22Rv1 (cell line): ENCODE measurements at regions not wholly inside any gene's neighbourhood (a gene's known extent, or its start where the extent isn't known, plus 50 kb on each side); places are given as distances from the start of the nearest gene placed in this dataset.

Source experiments
- ZFX ChIP-seq: fragments of 450-650 bp; IDR thresholded peaks from 2 replicates; pipeline ENCODE4 v1.6.1; 2017; ENCODE audit warnings: antibody characterized with exemption, borderline replicate concordance
- TF ChIP-seq, protein P1 (sequence below): fragments of 450-650 bp; IDR thresholded peaks from 2 replicates; pipeline ENCODE4 v1.5.1; 2017; ENCODE audit warnings: mild to moderate bottlenecking

DNA sequence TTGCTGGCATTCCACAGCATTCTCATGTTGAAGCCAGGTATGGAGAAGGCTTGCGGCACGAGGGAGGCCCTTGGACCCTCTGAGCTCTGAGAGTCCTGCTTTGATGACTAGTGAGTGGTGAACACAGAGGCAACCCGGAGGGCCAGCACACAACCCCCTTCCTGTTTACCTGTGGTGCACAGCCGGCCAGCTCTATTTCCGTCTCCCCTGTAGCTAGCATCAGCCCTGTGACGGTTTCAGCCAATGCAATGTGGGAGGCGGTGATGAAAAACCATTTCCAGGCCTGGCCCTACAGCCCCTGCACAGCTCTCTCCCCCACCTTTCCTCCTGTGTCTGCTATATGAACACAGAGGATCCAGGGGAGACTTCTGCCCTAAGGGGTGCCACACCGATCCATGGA lies 76.8 kb upstream of the KLHL25 start:
- TF ChIP-seq, protein P1, sequence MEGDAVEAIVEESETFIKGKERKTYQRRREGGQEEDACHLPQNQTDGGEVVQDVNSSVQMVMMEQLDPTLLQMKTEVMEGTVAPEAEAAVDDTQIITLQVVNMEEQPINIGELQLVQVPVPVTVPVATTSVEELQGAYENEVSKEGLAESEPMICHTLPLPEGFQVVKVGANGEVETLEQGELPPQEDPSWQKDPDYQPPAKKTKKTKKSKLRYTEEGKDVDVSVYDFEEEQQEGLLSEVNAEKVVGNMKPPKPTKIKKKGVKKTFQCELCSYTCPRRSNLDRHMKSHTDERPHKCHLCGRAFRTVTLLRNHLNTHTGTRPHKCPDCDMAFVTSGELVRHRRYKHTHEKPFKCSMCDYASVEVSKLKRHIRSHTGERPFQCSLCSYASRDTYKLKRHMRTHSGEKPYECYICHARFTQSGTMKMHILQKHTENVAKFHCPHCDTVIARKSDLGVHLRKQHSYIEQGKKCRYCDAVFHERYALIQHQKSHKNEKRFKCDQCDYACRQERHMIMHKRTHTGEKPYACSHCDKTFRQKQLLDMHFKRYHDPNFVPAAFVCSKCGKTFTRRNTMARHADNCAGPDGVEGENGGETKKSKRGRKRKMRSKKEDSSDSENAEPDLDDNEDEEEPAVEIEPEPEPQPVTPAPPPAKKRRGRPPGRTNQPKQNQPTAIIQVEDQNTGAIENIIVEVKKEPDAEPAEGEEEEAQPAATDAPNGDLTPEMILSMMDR = no peak
- no peak for TF ChIP-seq ZFX
